ENCODE measurements at regions not wholly inside any gene's neighbourhood (a gene's known extent, or its start where the extent isn't known, plus 50 kb on each side); places are given as distances from the start of the nearest gene placed in this dataset.

- TF ChIP-seq CTCF (IDR thresholded peaks at IDR 0.05) (no peak), EP300 (IDR thresholded peaks at IDR 0.05) (no peak), POLR2A (IDR thresholded peaks at IDR 0.05) (no peak), POLR2AphosphoS5 (IDR thresholded peaks at IDR 0.05) (no peak)
Observed at GRCh38 chr6:93985953-93986352, 566.6 kb upstream of the EPHA7 start.
